HG03457 (cell line): ENCODE measurements at regions not wholly inside any gene's neighbourhood (a gene's known extent, or its start where the extent isn't known, plus 50 kb on each side); places are given as distances from the start of the nearest gene placed in this dataset.

ENCODE experiments used
- ATAC-seq: cut with Tn5 transposase; IDR thresholded peaks from one replicate; pipeline ENCODE4 v1.9.1; 2021; ENCODE audit warnings: moderate number of reproducible peaks; ENCODE audit not compliant: unreplicated experiment

DNA sequence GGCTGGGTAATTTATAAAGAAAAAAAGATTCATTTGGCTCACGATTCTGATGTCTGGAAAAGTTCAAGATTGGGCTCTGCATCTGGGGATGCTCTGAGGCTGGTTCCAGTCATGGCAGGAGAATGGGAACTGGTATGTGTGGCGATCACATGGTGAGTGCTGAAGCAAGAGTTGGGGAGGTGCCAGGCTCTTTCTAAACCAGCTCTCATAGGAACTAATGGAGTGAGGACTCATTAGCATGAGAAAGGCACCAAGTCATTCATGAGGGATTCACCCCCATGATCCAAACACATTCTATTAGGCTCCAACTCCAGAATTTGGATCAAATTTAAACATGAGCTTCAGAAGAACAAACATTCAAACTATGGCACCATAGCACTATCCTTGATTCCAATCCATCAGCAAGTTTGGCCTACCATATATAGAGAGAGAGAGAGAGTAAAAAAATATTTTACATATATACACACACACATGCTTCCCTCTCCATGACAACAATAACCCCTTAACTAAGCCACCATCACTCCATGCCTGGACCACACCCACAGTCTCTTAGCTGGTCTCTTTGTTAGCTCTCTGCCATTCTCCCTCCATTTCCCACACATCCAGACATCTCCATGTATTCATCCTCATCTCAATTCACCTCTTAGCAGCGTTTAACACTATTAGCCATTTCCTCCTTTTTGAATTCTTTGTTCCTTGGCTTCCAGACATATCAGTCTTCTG lies 57.9 kb downstream of the NPY start:
- ATAC-seq = no peak

DNA sequence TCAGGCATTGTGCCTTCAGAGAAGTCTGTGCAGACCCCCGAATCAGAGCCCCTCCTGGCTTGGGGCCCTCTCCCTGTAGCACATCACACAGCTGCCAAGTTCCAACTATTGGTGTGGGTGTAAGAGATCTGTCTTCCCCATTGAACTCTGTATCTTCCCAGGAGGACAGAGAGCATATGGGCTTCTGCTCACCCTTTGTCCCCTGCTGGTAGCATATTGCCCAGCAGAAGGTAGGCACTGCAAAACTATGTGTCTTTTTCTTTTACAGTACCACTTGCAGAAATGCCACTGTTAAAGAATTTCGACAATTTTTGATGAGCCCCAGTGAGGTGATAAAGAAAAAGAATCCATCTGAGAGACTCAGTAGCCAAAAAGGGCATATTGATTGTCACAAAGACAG lies 59.6 kb downstream of the NPY start:
- ATAC-seq = no peak

DNA sequence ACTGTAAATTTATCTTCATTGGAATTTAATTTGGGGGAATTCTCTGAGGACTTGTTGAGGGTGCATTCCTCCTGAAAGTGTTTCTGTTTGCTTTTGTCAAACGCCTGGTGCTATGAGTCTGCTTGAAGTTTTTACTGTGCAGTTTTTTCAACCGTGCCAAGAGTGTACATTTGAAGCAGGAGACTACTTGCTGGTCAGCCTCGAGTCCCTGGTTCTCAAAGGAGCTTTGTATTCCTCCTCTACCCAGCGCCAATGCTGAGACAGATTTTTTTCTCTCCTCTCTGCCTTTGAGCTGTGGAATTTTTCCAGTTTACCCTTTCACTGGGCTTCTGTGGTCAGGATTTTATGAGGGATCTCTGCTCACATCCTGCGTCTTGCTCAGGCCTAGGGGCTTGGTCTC lies 62.1 kb downstream of the NPY start:
- ATAC-seq = no peak

DNA sequence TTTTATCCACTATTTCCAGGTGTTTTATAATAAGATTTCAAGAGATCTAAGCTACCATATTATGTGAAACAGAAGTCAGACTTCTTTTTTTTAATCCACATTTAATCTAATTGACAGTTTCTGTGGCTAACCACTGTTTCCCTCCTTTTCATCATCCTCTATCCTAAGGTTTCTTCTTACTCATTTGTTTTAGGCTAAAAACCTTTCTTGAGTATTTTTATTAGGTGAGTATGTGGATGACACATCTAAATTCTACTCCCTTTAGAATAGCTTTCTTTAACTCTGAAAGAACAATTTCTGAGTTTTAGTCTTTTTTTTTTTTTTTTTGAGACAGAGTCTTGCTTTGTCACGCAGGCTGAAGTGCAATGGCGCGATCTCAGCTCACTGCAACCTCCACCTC lies 62.7 kb downstream of the NPY start:
- no peak for ATAC-seq

DNA sequence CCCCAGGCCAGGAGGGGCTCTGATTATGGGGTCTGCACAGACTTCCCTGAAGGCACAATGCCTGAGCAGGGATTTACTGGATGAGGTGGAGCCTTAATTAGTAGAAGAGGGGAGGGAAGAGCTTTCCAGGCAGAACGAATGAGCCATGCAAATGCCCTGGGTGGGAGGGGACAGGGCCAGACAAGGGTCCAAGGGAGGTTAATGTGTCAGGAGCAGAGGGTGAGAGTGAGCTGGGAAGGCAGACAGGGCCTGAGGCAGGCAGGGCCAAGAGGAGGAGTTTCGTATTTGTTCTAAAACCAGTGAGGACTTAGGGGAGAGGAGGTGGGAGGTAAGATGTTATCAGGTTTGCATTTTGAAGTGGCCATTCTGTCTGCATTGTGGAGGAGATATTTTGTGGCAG lies 65.3 kb downstream of the NPY start:
- ATAC-seq = no peak

DNA sequence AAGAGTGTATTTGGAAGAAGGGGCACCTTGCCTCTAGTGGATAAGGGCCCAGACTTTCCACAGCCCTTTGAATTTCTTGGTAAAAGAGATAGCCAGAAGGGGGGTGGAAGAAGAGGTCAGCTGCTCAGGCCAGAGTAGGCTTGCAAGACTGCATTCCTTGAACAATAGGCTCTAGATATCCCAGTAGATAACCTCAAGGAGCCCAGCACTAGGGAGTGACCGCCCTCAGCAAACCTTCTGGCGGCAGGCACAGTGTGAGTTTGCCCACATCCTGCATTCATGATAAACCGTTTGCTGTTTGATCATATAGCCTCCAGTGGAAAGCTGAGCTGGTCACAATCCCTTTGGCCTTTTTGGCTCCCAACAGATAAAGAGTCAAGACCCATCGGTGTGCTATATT lies 70.5 kb downstream of the NPY start:
- ATAC-seq = no peak

DNA sequence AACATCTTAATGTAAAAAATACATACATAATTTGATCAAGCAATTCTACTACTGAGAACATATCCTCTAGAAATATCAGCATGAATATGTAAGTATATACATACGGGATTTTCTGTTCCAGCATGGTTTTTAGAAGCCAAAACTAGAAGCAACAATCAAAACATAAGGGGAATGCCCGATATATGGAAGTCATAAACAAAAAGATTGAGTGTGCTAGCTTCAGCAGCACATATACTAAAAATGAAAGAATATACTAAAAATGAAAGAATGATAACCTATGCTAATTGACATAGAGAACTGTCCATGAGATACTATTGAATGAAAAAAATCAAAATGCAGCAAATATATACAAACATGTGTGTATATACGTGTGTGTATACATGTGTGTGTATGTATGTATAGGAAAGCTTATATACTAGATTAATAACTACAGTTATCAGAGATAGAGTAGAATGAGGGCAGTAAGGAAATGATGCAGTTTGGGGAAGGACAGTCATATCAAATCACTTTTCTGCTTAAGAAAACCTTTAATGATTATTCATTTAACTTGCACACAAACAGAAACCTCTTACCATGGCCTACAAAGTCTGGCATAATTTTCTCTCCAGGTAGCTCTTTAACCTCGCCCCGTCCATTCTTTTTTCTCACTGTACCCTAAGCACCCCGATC lies 72.9 kb downstream of the NPY start:
- ATAC-seq = no peak

DNA sequence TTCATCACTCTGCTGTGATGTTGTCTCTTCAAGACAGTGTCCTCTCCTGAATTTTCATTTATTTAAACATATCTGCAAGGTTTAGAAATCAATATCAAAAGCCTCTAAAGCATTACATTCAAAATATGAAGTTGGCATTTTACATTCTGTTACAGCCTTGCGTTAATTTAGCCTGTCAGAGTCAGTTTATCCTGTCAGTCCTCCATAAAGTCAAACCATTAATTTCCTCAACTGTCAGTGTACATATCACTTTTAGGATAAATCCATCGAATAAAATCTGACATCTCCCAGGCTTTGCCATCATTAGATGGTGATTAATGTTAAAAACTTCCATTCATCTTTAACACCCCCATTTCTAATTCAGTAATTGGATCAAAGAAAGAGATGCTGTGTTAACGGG lies 77.0 kb downstream of the NPY start:
- no peak for ATAC-seq

DNA sequence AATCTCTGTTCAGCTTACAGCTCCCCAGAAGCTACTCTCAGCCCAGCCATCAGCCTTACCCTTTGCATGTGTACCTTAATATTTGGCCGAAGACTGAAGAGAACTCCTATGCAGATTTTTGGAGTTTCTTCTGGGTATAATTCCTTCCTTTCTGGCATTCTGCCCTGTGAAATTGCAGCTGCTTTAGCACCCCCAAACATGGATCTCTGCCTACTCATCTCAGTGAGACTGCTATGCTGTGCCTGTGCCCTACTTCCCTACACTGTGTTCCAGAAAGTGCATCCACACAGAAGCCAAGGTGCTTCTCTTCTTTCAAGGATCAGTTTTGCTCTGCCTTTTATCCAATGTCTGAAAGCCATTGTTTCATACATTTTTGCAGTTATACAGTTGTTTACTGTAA lies 81.6 kb downstream of the NPY start:
- ATAC-seq = no peak

DNA sequence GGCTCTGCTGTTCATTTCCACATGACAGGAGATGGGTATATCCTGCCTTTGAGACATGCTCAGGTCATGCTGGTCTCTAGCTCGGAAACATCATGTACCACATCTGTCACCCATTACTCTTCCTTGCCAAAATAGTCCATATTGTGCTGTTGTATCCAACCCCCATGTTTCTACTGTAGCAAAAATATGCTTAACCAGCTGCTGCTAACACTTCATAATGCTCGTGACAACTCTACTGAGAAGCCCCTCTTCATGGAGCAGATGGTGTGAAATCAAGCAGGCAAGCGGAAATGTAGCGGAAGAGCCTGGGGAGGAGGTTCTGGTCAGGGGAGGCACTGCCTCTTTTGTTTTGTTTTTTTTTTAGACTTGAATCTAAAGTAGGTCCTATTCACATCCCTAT lies 82.9 kb downstream of the NPY start:
- ATAC-seq = no peak

DNA sequence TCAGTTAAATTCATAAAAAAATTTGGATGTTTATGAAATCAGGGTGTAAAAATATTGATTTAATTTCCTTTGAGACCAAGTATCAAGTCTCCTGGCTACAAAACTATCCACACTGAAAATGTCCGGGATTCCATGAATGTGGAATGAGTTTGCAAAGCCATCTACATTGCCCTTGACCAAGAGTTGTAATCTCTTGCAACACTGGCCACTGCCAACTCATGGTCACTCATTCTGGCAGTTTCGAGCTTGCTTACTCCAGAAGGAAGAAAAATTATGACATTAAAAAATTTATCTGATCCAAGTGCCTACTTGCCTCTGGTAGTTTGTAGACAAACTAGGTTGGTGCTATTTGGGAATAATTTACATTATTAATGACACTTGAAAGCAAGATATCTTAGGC lies 84.2 kb downstream of the NPY start:
- no peak for ATAC-seq

DNA sequence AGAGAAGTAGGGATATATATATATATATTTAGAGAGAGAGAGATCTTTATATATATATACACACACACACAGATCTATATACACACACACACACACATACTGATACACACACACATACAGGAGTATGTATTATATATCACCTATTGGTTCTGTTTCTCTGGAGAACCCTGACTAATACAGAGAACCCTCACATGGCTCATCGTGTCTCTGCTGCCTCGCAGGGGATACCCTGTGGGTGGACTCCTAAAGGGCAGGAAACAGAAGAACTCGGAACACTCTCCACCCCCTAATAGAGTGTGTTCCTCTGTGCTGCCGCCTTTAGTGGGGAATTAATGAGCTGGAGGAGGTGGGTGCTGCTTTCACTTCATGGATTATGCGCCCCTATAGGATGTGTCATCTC lies 86.6 kb downstream of the NPY start:
- no peak for ATAC-seq

DNA sequence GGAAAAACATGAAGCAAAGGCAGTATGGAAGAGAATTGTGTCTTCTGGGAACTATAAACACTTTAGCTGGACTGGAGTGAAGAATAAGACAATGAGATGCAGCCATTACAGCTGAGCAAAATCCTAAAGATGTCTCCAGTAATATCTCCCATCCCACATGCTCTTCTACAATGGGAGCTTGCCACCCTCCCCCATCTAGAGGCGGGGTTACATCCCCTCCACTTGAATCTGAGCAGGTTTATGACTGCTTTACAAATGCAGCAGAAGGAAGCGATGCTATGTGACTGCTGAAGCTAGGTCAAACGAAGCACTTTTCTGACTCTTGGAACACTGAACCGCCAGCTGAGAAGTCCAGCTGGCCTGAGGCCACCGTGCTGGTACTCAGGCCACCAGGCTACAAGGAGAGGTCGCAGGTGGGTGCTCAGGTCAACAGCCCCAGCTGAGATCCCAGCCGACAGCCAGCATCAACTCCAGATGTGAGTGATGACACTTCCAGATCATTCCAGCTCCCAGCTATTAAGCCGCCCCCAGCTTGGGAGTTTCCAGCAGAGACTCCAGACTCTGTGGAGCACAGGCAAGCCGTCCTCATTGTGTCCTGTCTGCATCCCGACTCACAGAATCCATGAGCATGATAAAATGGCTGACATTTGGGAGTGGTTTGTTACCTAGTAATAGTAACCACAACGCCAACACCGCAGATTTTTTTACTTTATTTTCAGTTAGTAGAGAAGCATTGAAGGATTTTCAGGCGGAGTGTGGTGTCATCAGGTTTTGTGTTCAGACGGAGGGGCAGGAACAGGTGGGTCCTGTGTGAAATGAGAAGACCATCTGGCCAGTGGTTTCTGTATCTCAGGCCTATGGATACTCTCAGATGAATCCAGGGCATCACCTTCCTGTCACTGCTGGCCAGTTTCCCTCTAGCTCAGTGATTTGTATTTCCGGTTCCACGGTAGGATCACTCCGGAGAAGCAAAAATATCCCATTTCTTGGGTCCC lies 89.3 kb downstream of the NPY start:
- no peak for ATAC-seq

DNA sequence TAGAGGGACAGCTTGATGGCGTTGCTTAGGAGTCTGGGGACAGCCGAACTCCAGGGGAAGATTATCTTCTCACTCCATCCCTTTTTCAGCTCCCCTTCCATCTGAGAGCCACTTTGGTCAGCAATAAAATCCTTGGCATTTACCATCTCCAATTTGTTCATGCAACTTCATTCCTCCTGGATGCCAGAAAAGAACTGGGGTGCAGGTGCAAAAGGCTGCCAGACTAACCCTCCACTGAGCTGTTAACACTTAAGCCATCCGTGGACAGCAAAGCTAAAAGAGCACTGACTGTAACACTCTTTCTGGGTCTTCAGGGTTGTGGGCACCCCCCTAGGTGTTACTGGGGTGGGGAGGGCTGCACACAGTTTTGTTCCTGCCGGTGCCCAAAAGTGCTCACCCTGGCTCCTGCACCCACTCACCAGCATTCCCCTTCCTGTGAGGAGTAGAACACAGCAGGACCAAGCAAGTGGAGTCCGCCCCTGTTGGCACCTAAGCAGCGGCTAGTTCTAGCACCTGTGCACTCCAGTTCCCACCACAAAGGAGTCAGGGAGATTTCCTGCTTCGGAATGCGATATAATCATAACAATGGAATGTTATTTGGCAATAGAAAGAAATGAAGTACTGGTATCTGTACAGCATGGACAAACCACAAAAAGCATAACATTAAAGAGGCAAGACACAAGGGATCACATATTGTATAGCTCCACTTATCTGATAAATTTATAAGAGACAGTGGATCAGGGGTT lies 95.1 kb downstream of the NPY start:
- no peak for ATAC-seq

DNA sequence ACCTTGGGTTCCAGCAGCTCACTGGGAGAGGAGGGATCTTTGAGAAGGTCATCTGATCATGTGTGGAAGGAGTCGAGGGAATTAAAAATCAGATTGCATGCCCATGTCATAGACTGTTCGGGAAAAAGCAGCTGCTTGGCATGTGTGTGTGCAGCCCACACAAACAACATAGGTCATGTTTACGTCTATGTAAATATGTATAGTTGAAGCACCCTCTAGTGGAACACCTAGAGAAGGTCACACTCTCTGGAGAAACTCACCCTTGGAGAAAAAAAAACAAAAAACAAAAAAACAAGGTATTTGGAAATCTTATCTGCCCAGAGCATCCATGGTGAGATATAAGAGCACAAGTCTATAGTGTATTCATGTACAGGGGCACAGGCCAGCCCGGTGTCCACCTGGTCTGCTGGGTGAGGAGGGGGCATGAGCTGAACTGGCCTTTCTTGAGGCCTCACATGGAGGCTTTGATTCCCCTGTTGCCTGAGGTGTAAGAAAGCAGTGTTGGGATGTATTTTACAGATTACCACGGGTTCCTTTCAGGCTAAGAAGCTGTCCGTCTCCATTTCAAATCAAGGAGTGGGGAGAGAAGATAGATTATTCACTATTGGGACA lies 98.0 kb downstream of the NPY start:
- ATAC-seq = no peak

DNA sequence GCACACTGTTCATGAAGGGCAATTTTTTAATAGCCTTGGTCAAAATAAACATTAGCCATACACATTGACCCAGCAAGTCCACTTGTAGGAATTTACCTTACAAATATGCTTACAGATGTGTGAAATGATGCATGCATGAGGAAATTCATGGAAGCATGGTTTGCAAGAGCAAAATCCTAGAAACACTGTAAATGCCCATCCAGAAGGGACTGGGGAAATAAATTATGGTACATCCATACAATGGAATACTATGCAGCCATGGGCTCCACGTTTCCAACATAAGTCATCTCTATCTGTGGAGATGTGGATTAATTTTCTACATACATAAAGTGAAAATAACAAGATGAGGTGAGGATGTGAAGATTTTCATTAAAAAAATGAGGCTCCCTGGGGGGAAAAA lies 99.1 kb downstream of the NPY start:
- no peak for ATAC-seq

DNA sequence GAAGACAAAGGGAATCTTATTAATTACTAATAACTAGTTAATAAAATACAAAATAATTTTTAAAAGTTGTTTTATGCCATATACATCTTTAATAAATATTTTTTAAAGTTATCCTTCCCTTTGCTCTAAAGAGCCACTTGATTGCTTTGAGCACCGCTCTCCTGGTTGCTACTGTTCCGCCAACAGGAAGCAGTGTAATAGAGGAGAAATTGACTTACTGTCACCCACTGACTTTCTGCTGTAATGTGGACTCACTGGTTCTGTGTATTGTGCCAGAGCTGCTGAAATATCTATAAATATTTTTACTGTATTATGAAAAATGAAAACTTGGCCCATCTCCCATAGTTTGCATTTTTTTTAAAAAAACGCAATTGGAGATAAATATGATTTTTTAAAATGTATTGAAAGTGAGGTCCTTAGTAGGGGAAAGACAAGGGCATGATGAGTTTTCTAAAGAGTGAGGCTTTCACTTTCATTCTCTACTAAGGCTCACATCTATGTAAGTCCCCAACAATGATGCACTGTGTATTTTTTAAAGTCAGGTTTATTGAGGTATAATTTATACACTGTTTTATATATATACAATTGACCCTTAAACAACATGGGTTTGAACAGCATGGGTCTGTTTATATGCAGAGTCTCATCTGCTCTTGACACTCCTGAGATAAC lies 100.5 kb downstream of the NPY start:
- ATAC-seq = no peak

DNA sequence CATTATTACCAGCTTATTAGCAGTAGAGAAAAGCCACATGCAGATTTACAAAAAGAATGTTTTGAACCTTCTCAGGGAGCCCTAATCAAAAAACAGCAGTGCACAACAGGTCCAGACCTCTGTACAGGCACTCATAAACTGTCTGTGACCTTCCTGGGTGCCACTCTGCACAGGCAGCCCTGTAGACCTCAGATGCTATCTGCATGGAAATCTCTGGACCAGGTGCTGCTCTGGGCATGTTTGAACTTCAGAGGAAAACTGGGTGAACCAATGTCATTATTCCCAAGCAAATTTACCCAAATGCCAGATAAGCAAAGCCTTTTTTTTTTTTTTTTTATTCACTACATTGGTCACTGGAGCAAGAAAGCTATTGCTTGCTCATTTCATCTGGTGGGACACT lies 104.2 kb downstream of the NPY start:
- ATAC-seq = no peak

DNA sequence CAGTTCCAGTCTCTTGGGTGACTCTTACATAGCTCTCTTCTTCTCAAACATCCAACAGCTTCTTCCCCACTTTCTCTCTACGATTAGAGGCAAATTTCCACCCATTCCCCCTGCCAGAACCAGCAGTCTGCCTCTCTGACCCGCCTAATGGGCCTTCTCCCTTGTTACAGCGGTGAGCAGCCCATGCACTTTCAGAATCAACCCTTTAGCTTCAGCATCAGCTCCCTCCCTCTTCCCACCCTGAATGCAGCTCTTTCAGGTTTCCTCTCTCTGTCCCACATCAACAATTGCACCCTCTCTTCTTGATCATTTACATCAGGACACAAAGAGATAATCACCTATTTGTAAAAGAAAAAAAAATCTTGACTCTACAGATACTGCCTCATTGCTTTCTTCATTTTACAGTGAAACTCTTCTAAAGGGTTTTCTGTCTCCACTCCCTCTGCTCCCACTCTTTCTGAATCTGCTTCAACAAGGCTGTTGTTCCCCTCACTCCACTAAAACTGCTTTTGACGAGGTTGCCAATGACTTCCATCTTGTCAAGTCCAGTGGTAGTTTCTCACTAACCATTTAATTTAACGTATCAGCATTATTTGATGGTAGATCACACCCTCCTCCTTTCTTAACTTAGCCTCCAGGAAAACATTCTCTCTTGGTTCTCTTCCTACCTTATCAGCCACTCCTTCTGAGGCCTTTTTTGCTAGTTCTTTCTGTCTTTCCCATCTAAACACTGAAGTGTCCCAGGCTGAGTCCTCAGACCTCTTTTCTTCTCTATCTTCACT lies 106.6 kb downstream of the NPY start:
- no peak for ATAC-seq
